Caco-2 (cell line): ENCODE measurements at regions not wholly inside any gene's neighbourhood (a gene's known extent, or its start where the extent isn't known, plus 50 kb on each side); places are given as distances from the start of the nearest gene placed in this dataset.

ENCODE experiments used
- BruUV-seq: library from RNA; stranded (reverse); fragments of 400-500 nt; replicated peaks from 2 replicates; lab custom pipeline; 2021; lab: Mats Ljungman, UMichigan
- CTCF ChIA-PET: fragments of 300-600 bp; sonication (Branson Sonifier 250); formaldehyde crosslinking; loops from one replicate; lab custom pipeline; 2022; ENCODE audit warnings: antibody characterized with exemption; lab: Charles Lee
- POLR2A ChIA-PET: fragments of 300-600 bp; sonication (Branson Sonifier 250); formaldehyde crosslinking; loops from one replicate; lab custom pipeline; 2022; ENCODE audit warnings: antibody characterized with exemption; lab: Charles Lee
- DNase-seq, 2 experiments: peaks; one replicate each; pipeline versions ENCODE4 v3.0.0 to v3.0.0-alpha.2; 2020 to 2022
- H3K27me3 ChIP-seq: replicated peaks from 2 replicates; pipeline ENCODE4 v1.6.0; 2011; ENCODE audit warnings: low read length; ENCODE audit not compliant: control insufficient read depth, insufficient read depth
- H3K36me3 ChIP-seq: 2 replicates; pipeline ENCODE4 v1.5.1; 2011; ENCODE audit warnings: low read length; ENCODE audit not compliant: control insufficient read depth, insufficient read depth
- H3K4me1 ChIP-seq: fragments of 250-450 bp; sonication (Bioruptor Pico); 2 replicates; pipeline ENCODE4 v1.5.1; 2020; ENCODE audit warnings: mild to moderate bottlenecking
- H3K4me3 ChIP-seq: 2 replicates; pipeline ENCODE4 v1.5.1; 2011; ENCODE audit warnings: low read depth, mild to moderate bottlenecking, control low read depth, low read length
- H3K9me3 ChIP-seq: fragments of 250-450 bp; sonication (Bioruptor Pico); 2 replicates; pipeline ENCODE4 v1.5.1; 2020; ENCODE audit warnings: mild to moderate bottlenecking, moderate library complexity
- H3K27ac Mint-ChIP-seq: one replicate; pipeline ENCODE4 v1.8.0; 2022; ENCODE audit warnings: mixed read lengths; ENCODE audit not compliant: unreplicated experiment
- H3K27me3 Mint-ChIP-seq: one replicate; pipeline ENCODE4 v1.8.0; 2022; ENCODE audit warnings: mixed read lengths; ENCODE audit not compliant: insufficient read depth, unreplicated experiment
- H3K36me3 Mint-ChIP-seq: one replicate; pipeline ENCODE4 v1.8.0; 2022; ENCODE audit warnings: mild to moderate bottlenecking, mixed read lengths; ENCODE audit not compliant: insufficient read depth, unreplicated experiment
- H3K4me1 Mint-ChIP-seq: one replicate; pipeline ENCODE4 v1.8.0; 2022; ENCODE audit warnings: low read depth, mixed read lengths; ENCODE audit not compliant: unreplicated experiment
- H3K4me3 Mint-ChIP-seq: one replicate; pipeline ENCODE4 v1.8.0; 2022; ENCODE audit warnings: mild to moderate bottlenecking, moderate library complexity, mixed read lengths; ENCODE audit not compliant: unreplicated experiment
- H3K9me3 Mint-ChIP-seq: one replicate; pipeline ENCODE4 v1.8.0; 2022; ENCODE audit warnings: mixed read lengths; ENCODE audit not compliant: unreplicated experiment
- CTCF ChIP-seq, 2 experiments: fragments of 200-600 bp in 1 of 2; IDR thresholded peaks; 1 replicate in 1 of 2; 2 replicates in 1 of 2; pipeline versions ENCODE4 v1.5.1 to v1.8.0; 2011 to 2022; ENCODE audit warnings: antibody characterized with exemption in 1 of 2, control low read depth in 1 of 2, inconsistent platforms in 1 of 2, low read depth in 1 of 2, low read length in 1 of 2, mild to moderate bottlenecking in 1 of 2, moderate library complexity in 1 of 2; ENCODE audit not compliant: insufficient read depth in 1 of 2, severe bottlenecking in 1 of 2, unreplicated experiment in 1 of 2
- intact Hi-C: fragments of 100-400 bp; cut with micrococcal nuclease; formaldehyde crosslinking; loops from one replicate; pipeline ENCODE4 v1.10.0; 2022; ENCODE audit not compliant: unreplicated experiment

- ChIA-PET POLR2A (no interaction called here), CTCF (no interaction called here)
- Mint-ChIP-seq H3K36me3 (no peaks in the 10 kb centered on the region), H3K27me3 (no peaks in the 10 kb centered on the region), H3K4me3 (no peak overlapping the region), H3K4me1 (no peaks in the 10 kb centered on the region), H3K27ac (no peak overlapping the region), H3K9me3 (no peaks in the 10 kb centered on the region)
- intact Hi-C loops = no loop called here
- Histone ChIP-seq H3K9me3 (no peaks in the 10 kb centered on the region), H3K36me3 (no peaks in the 10 kb centered on the region), H3K4me3 (no peak overlapping the region), H3K4me1 (no peaks in the 10 kb centered on the region), H3K27me3 (no peaks in the 10 kb centered on the region)
- no TSS peak for BruUV-seq
- DNase-seq = no peak
- TF ChIP-seq CTCF (IDR thresholded peaks at IDR 0.05; ENCODE audit: insufficient read depth in 1 of 2, low read depth in 1 of 2, low read length in 1 of 2, severe bottlenecking in 1 of 2, unreplicated experiment in 1 of 2) = no peak
Measured at GRCh38 chr1:239443361-239443760, 57.0 kb downstream of the CHRM3 start.

- no peak overlapping the region for H3K4me3 ChIP-seq
- no peak overlapping the region for H3K4me3 Mint-ChIP-seq
- no TSS peak for BruUV-seq
Measured at GRCh38 chr1:239446611-239447010, 60.2 kb downstream of the CHRM3 start.

GRCh38 chr1:239448911-239449310 is 62.5 kb downstream of the CHRM3 start:
- Mint-ChIP-seq H3K27me3 (no peaks in the 10 kb centered on the region), H3K9me3 (no peaks in the 10 kb centered on the region), H3K36me3 (no peaks in the 10 kb centered on the region), H3K27ac (no peak overlapping the region), H3K4me3 (no peak overlapping the region), H3K4me1 (no peaks in the 10 kb centered on the region)
- Histone ChIP-seq H3K27me3 (no peaks in the 10 kb centered on the region), H3K36me3 (no peaks in the 10 kb centered on the region), H3K4me1 (no peaks in the 10 kb centered on the region), H3K4me3 (no peak overlapping the region), H3K9me3 (no peaks in the 10 kb centered on the region)
- no peak for DNase-seq
- no TSS peak for BruUV-seq
- ChIA-PET POLR2A (no interaction called here), CTCF (no interaction called here)
- no peak for TF ChIP-seq CTCF (IDR thresholded peaks at IDR 0.05; ENCODE audit: insufficient read depth in 1 of 2, low read depth in 1 of 2, low read length in 1 of 2, severe bottlenecking in 1 of 2, unreplicated experiment in 1 of 2)
- intact Hi-C loops = no loop called here

More at GRCh38 chr1:239446611-239447010, 60.2 kb downstream of the CHRM3 start:
- H3K4me1 ChIP-seq = no peaks in the 10 kb centered on the region
- Mint-ChIP-seq H3K27ac (no peak overlapping the region), H3K36me3 (no peaks in the 10 kb centered on the region), H3K4me1 (no peaks in the 10 kb centered on the region), H3K9me3 (no peaks in the 10 kb centered on the region), H3K27me3 (no peaks in the 10 kb centered on the region)
- ChIA-PET CTCF (no interaction called here), POLR2A (no interaction called here)
- no peaks in the 10 kb centered on the region for H3K36me3 ChIP-seq
- H3K27me3 ChIP-seq = no peaks in the 10 kb centered on the region
- DNase-seq = no peak
- intact Hi-C loops = no loop called here
- no peaks in the 10 kb centered on the region for H3K9me3 ChIP-seq
- TF ChIP-seq CTCF (IDR thresholded peaks at IDR 0.05; ENCODE audit: insufficient read depth in 1 of 2, low read depth in 1 of 2, low read length in 1 of 2, severe bottlenecking in 1 of 2, unreplicated experiment in 1 of 2) = no peak
